Mesendoderm (in vitro differentiated cells): ENCODE measurements at regions not wholly inside any gene's neighbourhood (a gene's known extent, or its start where the extent isn't known, plus 50 kb on each side); places are given as distances from the start of the nearest gene placed in this dataset.

Experiments used
- DNase-seq: peaks from one replicate; pipeline ENCODE4 v3.0.0; 2013
- H2AK5ac ChIP-seq: 2 replicates; pipeline ENCODE4 v1.6.1; 2013; ENCODE audit warnings: low read length, inconsistent platforms
- H2BK120ac ChIP-seq: 2 replicates; pipeline ENCODE4 v1.6.1; 2013; ENCODE audit warnings: low read depth, mild to moderate bottlenecking, low read length, moderate library complexity, mixed read lengths
- H2BK15ac ChIP-seq: replicated peaks from 2 replicates; pipeline ENCODE4 v1.6.1; 2013; ENCODE audit warnings: low read depth, mild to moderate bottlenecking, moderate library complexity
- H2BK5ac ChIP-seq: 2 replicates; pipeline ENCODE4 v1.6.1; 2013; ENCODE audit warnings: low read length, inconsistent platforms
- H3K18ac ChIP-seq: 2 replicates; pipeline ENCODE4 v1.6.1; 2013; ENCODE audit warnings: mild to moderate bottlenecking, low read length, mixed read lengths
- H3K23ac ChIP-seq: one replicate; pipeline ENCODE4 v1.6.1; 2013; ENCODE audit warnings: low read length
- H3K27ac ChIP-seq: 2 replicates; pipeline ENCODE4 v1.5.1; 2013; ENCODE audit warnings: low read depth, mild to moderate bottlenecking, inconsistent platforms, low read length, moderate library complexity
- H3K27me3 ChIP-seq: 2 replicates; pipeline ENCODE4 v1.6.1; 2013; ENCODE audit warnings: low read length, control low read depth, mild to moderate bottlenecking, inconsistent platforms; ENCODE audit not compliant: insufficient read depth, poor library complexity
- H3K36me3 ChIP-seq: 2 replicates; pipeline ENCODE4 v1.6.1; 2013; ENCODE audit warnings: low read length, inconsistent platforms; ENCODE audit not compliant: control insufficient read depth, insufficient read depth
- H3K4ac ChIP-seq: one replicate; pipeline ENCODE4 v1.6.1; 2013; ENCODE audit warnings: low read depth, mild to moderate bottlenecking, low read length, moderate library complexity
- H3K4me1 ChIP-seq: 2 replicates; pipeline ENCODE4 v1.6.1; 2013; ENCODE audit warnings: low read depth, low read length, inconsistent platforms; ENCODE audit not compliant: control insufficient read depth
- H3K4me2 ChIP-seq: 2 replicates; pipeline ENCODE4 v1.6.1; 2013; ENCODE audit warnings: low read length
- H3K4me3 ChIP-seq: 2 replicates; pipeline ENCODE4 v1.5.1; 2013; ENCODE audit warnings: mild to moderate bottlenecking, low read length
- H3K56ac ChIP-seq: one replicate; pipeline ENCODE4 v1.6.1; 2013; ENCODE audit warnings: low read length
- H3K79me1 ChIP-seq: 2 replicates; pipeline ENCODE4 v1.6.1; 2013; ENCODE audit warnings: low read length, inconsistent platforms
- H3K79me2 ChIP-seq: 2 replicates; pipeline ENCODE4 v1.6.1; 2013; ENCODE audit warnings: mild to moderate bottlenecking, low read length; ENCODE audit not compliant: control insufficient read depth, insufficient read depth
- H3K9ac ChIP-seq: 2 replicates; pipeline ENCODE4 v1.6.1; 2013; ENCODE audit warnings: low read length, inconsistent platforms
- H4K5ac ChIP-seq: one replicate; pipeline ENCODE4 v1.6.1; 2013; ENCODE audit warnings: low read length
- H4K8ac ChIP-seq: one replicate; pipeline ENCODE4 v1.6.1; 2013; ENCODE audit warnings: low read depth, mild to moderate bottlenecking, control low read depth, low read length, moderate library complexity
- WGBS: extraction: QIAGEN DNeasy Blood & Tissue Kit; methylation state at CpG from one replicate; pipeline ENCODE4 v1.1.7; 2013; ENCODE audit warnings: low lambda C conversion rate, missing lambda C conversion rate; ENCODE audit not compliant: insufficient coverage; ENCODE audit errors: extremely low coverage; 5-methylcytosine and 5-hydroxymethylcytosine counted together

DNA sequence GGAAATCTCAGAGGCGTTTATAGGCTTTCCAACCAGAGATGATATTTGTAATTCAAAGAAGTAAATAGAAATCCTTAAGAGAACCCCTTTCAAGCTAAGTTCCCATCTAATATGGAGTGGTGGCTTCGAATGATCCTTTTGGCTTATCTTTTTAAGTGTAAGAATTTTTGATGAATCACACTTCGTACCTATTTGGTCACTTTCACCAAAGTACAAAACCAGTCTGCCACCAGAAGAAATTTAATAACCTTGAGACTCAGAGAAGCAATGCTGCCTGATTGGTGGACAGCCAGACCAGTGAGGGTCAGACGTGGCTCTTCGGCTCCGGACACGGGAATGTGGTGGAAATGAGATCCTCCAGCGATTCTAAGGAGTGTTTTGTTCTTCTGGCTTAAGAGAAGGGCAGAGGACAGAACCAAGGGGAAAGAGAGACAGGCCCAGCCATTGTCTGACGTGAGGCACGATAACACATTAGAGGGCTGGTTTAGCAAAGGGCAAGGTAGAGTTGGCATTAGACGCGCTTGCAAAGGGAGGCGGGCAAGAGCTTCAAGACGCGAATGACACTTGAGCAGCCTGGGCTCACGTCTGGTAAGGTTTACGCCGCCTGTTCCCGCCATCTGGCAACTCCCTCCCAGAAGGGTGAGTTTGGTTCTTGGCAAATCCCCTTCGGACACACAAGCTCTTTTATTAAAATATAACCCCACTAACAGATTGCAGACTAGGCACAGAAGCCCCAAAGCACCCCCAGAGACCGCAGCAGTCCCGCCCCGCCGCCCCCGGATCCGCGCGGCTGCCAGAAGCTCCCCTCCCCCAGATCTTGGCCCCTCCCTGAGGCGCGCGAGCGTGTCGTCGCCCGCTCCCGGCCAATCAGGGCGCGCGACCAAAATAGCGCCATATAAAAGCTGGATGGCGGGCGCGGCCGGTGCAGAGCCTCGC is 50.0 kb upstream of the EZR start:
- no peak overlapping the region for H2AK5ac ChIP-seq
- H2BK120ac ChIP-seq: no peak overlapping the region
- H3K79me2 ChIP-seq: no peaks in the 10 kb centered on the region
- no peak overlapping the region for H3K23ac ChIP-seq
- H3K27me3 ChIP-seq: no peaks in the 10 kb centered on the region
- no peak overlapping the region for H3K4me2 ChIP-seq
- no peak overlapping the region for H3K4me3 ChIP-seq
- peak overlapping the region; percentile 36 for H3K18ac ChIP-seq
- H3K56ac ChIP-seq: peak overlapping the region; percentile 6
- peak overlapping the region; percentile 9 for H3K9ac ChIP-seq
- H4K5ac ChIP-seq: no peak overlapping the region
- H3K4ac ChIP-seq: no peak overlapping the region
- H3K79me1 ChIP-seq: no peaks in the 10 kb centered on the region
- H2BK5ac ChIP-seq: peak overlapping the region; percentile 19
- H3K36me3 ChIP-seq: no peaks in the 10 kb centered on the region
- H4K8ac ChIP-seq: no peak overlapping the region
- H2BK15ac ChIP-seq: no peak overlapping the region
- DNase-seq: peak; percentile 83
- WGBS: no CpG with 5 or more reads among the region's 45 CpGs
- no peak overlapping the region for H3K27ac ChIP-seq
- H3K4me1 ChIP-seq: peaks cover 2% of the 10 kb centered on the region
